Kidney epithelial cell (primary cell): ENCODE measurements at regions not wholly inside any gene's neighbourhood (a gene's known extent, or its start where the extent isn't known, plus 50 kb on each side); places are given as distances from the start of the nearest gene placed in this dataset.

Source experiments
- DNase-seq: peaks from one replicate; pipeline ENCODE4 v3.0.0-alpha.2; 2010; ENCODE audit warnings: low read depth
- H3K27me3 ChIP-seq: 2 replicates; pipeline ENCODE4 v1.6.0; 2011; ENCODE audit warnings: low read length; ENCODE audit not compliant: control insufficient read depth, insufficient read depth
- H3K36me3 ChIP-seq: 2 replicates; pipeline ENCODE4 v1.5.1; 2011; ENCODE audit warnings: low read length; ENCODE audit not compliant: control insufficient read depth, insufficient read depth
- H3K4me3 ChIP-seq: 2 replicates; pipeline ENCODE4 v1.5.1; 2011; ENCODE audit warnings: low read depth, mild to moderate bottlenecking, control low read depth, low read length
- CTCF ChIP-seq: IDR thresholded peaks from 2 replicates; pipeline ENCODE4 v1.5.1; 2011; ENCODE audit warnings: mild to moderate bottlenecking, moderate library complexity, low read length, control low read depth, inconsistent platforms; ENCODE audit not compliant: insufficient read depth, poor library complexity, severe bottlenecking

DNA sequence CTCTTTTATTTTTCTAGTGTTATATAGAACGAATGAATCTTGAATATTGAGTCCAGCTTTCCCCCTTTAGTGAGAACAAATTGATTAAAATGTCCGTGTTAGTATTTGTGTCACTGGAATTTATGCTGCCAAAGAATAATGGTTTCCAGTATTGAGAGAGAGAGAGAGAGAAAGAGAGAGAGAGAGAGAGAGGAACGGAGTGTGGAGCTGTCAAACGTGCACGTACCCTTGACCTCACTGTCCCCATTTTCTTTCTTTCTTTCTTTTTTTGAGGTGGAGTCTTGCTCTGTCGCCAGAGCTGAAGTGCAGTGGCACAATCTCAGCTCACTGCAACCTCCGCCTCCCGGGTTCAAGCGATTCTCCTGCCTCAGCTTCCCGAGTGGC is 70.9 kb upstream of the GREM2 start:
- H3K4me3 ChIP-seq, result no peak overlapping the region
- no peaks in the 10 kb centered on the region for H3K36me3 ChIP-seq
- DNase-seq, result no peak
- TF ChIP-seq CTCF, result no peak
- no peaks in the 10 kb centered on the region for H3K27me3 ChIP-seq

GRCh38 chr1:240682166-240682858 is 70.4 kb upstream of the GREM2 start:
- no peak for DNase-seq
- no peak for TF ChIP-seq CTCF
- Histone ChIP-seq H3K4me3 (no peak overlapping the region), H3K27me3 (no peaks in the 10 kb centered on the region), H3K36me3 (no peaks in the 10 kb centered on the region)

GRCh38 chr1:240672132-240672811 is 60.3 kb upstream of the GREM2 start:
- Histone ChIP-seq H3K36me3 (no peaks in the 10 kb centered on the region), H3K4me3 (no peak overlapping the region), H3K27me3 (no peaks in the 10 kb centered on the region)
- no peak for DNase-seq
- no peak for TF ChIP-seq CTCF

- Histone ChIP-seq H3K27me3 (no peaks in the 10 kb centered on the region), H3K36me3 (no peaks in the 10 kb centered on the region), H3K4me3 (no peak overlapping the region)
- no peak for TF ChIP-seq CTCF
- DNase-seq, result no peak
These were observed 55.4 kb upstream of the GREM2 start for GRCh38 chr1:240667351-240667750.

GRCh38 chr1:240666568-240667198 is 54.7 kb upstream of the GREM2 start:
- DNase-seq, result no peak
- H3K27me3 ChIP-seq, result no peaks in the 10 kb centered on the region
- H3K36me3 ChIP-seq, result no peaks in the 10 kb centered on the region
- no peak overlapping the region for H3K4me3 ChIP-seq
- no peak for TF ChIP-seq CTCF
